GM12878 (cell line): ENCODE measurements at regions not wholly inside any gene's neighbourhood (a gene's known extent, or its start where the extent isn't known, plus 50 kb on each side); places are given as distances from the start of the nearest gene placed in this dataset.

Source experiments
- ATF3 ChIP-seq: IDR thresholded peaks from 2 replicates; pipeline ENCODE4 v1.6.1; 2011; ENCODE audit warnings: low read depth, mild to moderate bottlenecking, low read length, moderate library complexity, borderline replicate concordance; ENCODE audit errors: extremely low read depth
- CEBPB ChIP-seq, 2 experiments: fragments of 150-350 bp in 1 of 2; IDR thresholded peaks; 2 replicates each; pipeline ENCODE4 v1.6.1; 2012 to 2014; ENCODE audit warnings: low read depth in 2 of 2, low read length in 2 of 2, borderline replicate concordance in 1 of 2, inconsistent platforms in 1 of 2
- CHD2 ChIP-seq: IDR thresholded peaks from 2 replicates; pipeline ENCODE4 v1.6.1; 2011; ENCODE audit warnings: low read depth, low read length, improper control_type of control experiment, borderline replicate concordance
- CTCF ChIP-seq, 3 experiments: IDR thresholded peaks in 2 of 3; conservative IDR thresholded peaks in 1 of 3; 2 replicates each; pipeline ENCODE4 v1.5.1; 2011; ENCODE audit warnings: low read depth in 3 of 3, low read length in 3 of 3, mild to moderate bottlenecking in 3 of 3, control low read depth in 2 of 3, moderate library complexity in 2 of 3, inconsistent platforms in 1 of 3, mixed read lengths in 1 of 3; ENCODE audit not compliant: control insufficient read depth in 2 of 3, insufficient read depth in 1 of 3; ENCODE audit errors: extremely low read depth in 1 of 3
- E2F4 ChIP-seq: IDR thresholded peaks from 2 replicates; pipeline ENCODE4 v1.6.1; 2012; ENCODE audit warnings: low read depth, low read length, improper control_type of control experiment
- HDAC2 ChIP-seq: fragments of 200-600 bp; sonication (generic); IDR thresholded peaks from 2 replicates; pipeline ENCODE4 v1.6.1; 2017
- IRF3 ChIP-seq: fragments of 450-650 bp; IDR thresholded peaks from 2 replicates; pipeline ENCODE4 v1.6.1; 2014; ENCODE audit warnings: mild to moderate bottlenecking
- NKRF ChIP-seq: fragments of 450-650 bp; conservative IDR thresholded peaks from 2 replicates; pipeline ENCODE4 v1.6.1; 2017; ENCODE audit warnings: mild to moderate bottlenecking, moderate library complexity
- RFX5 ChIP-seq: IDR thresholded peaks from 2 replicates; pipeline ENCODE4 v1.6.1; 2011; ENCODE audit warnings: low read depth, low read length, improper control_type of control experiment
- SIN3A ChIP-seq: IDR thresholded peaks from 2 replicates; pipeline ENCODE4 v1.6.1; 2012; ENCODE audit warnings: low read depth, low read length, improper control_type of control experiment
- SMAD1 ChIP-seq: fragments of 450-650 bp; IDR thresholded peaks from 2 replicates; pipeline ENCODE4 v1.6.1; 2018; ENCODE audit warnings: mild to moderate bottlenecking, low read depth; ENCODE audit not compliant: partially characterized antibody
- TAF1 ChIP-seq: IDR thresholded peaks from 2 replicates; pipeline ENCODE4 v1.6.1; 2011; ENCODE audit warnings: mild to moderate bottlenecking, low read depth, low read length, borderline replicate concordance
- YY1 ChIP-seq: IDR thresholded peaks from 2 replicates; pipeline ENCODE4 v1.6.1; 2011; ENCODE audit warnings: low read depth, mild to moderate bottlenecking, low read length

GRCh38 chr11:101666916-101667315 is 83.1 kb upstream of the TRPC6 start:
- TF ChIP-seq HDAC2 (no peak), SMAD1 (no peak), CTCF (IDR thresholded peaks at IDR 0.05 in 2 of 3, conservative IDR thresholded peaks at IDR 0.05 in 1 of 3; ENCODE audit: control insufficient read depth in 2 of 3, extremely low read depth in 1 of 3, insufficient read depth in 1 of 3, low read depth in 3 of 3, low read length in 3 of 3) (no peak), SIN3A (no peak), NKRF (no peak), CEBPB (IDR thresholded peaks at IDR 0.05; ENCODE audit: borderline replicate concordance in 1 of 2, low read depth in 2 of 2, low read length in 2 of 2) (no peak), TAF1 (no peak), YY1 (no peak), ATF3 (no peak), E2F4 (no peak), RFX5 (no peak), IRF3 (no peak), CHD2 (no peak)
